Kidney capillary endothelial cell (primary cell): ENCODE measurements at regions not wholly inside any gene's neighbourhood (a gene's known extent, or its start where the extent isn't known, plus 50 kb on each side); places are given as distances from the start of the nearest gene placed in this dataset.

ENCODE experiments used
- DNase-seq: peaks from one replicate; pipeline ENCODE4 v3.0.0-alpha.2; 2018; ENCODE audit warnings: low spot score

- DNase-seq: no peak
Measured at GRCh38 chr3:94990952-94991705, 928.3 kb downstream of the NSUN3 start.

- no peak for DNase-seq
Measured at GRCh38 chr3:94996743-94997142, 933.9 kb downstream of the NSUN3 start.

- no peak for DNase-seq
Measured at GRCh38 chr3:95002438-95003046, 939.7 kb downstream of the NSUN3 start.

GRCh38 chr3:95028688-95029087, 965.8 kb downstream of the NSUN3 start:
- DNase-seq: no peak

- DNase-seq: no peak
Measured at GRCh38 chr3:95029644-95030043, 966.8 kb downstream of the NSUN3 start.

GRCh38 chr3:95036526-95037021, 973.7 kb downstream of the NSUN3 start:
- DNase-seq: no peak

- no peak for DNase-seq
Measured at GRCh38 chr3:95037097-95037496, 974.2 kb downstream of the NSUN3 start.

GRCh38 chr3:95037927-95038326, 975.1 kb downstream of the NSUN3 start:
- DNase-seq: no peak

- no peak for DNase-seq
Measured at GRCh38 chr3:95044101-95044500, 981.2 kb downstream of the NSUN3 start.

GRCh38 chr3:95048564-95048963, 985.7 kb downstream of the NSUN3 start:
- DNase-seq: no peak

- DNase-seq: no peak
Measured at GRCh38 chr3:95049841-95050240, 987.0 kb downstream of the NSUN3 start.

- no peak for DNase-seq
Measured at GRCh38 chr3:95055288-95055687, 992.4 kb downstream of the NSUN3 start.

- DNase-seq: no peak
Measured at GRCh38 chr3:95082191-95082590, 1019.3 kb downstream of the NSUN3 start.

- DNase-seq: no peak
Measured at GRCh38 chr3:95084738-95085137, 1021.9 kb downstream of the NSUN3 start.

GRCh38 chr3:95088464-95088863, 1025.6 kb downstream of the NSUN3 start:
- no peak for DNase-seq

- DNase-seq: no peak
Measured at GRCh38 chr3:95097493-95097892, 1034.6 kb downstream of the NSUN3 start.

- DNase-seq: no peak
Measured at GRCh38 chr3:95120921-95121320, 1058.1 kb downstream of the NSUN3 start.

- DNase-seq: no peak
Measured at GRCh38 chr3:95123104-95123503, 1060.2 kb downstream of the NSUN3 start.

- no peak for DNase-seq
Measured at GRCh38 chr3:95134693-95135413, 1072.0 kb downstream of the NSUN3 start.

- no peak for DNase-seq
Measured at GRCh38 chr3:95148107-95148506, 1085.2 kb downstream of the NSUN3 start.

- no peak for DNase-seq
Measured at GRCh38 chr3:95151590-95151989, 1088.7 kb downstream of the NSUN3 start.

GRCh38 chr3:95154766-95155165, 1091.9 kb downstream of the NSUN3 start:
- DNase-seq: no peak

- no peak for DNase-seq
Measured at GRCh38 chr3:95162794-95163193, 1099.9 kb downstream of the NSUN3 start.
